ENCODE measurements at regions not wholly inside any gene's neighbourhood (a gene's known extent, or its start where the extent isn't known, plus 50 kb on each side); places are given as distances from the start of the nearest gene placed in this dataset.

GRCh38 chr1:234760303-234760723, 150.3 kb upstream of the IRF2BP2 start:
- H3K27me3 ChIP-seq (ENCODE audit: control insufficient read depth, insufficient read depth, low read length): no peaks in the 10 kb centered on the region
- no peaks in the 10 kb centered on the region for H3K36me3 ChIP-seq (ENCODE audit: control insufficient read depth, insufficient read depth, low read length)
- no peaks in the 10 kb centered on the region for H3K4me1 ChIP-seq (ENCODE audit: control insufficient read depth, insufficient read depth, low read length)
- H3K4me3 ChIP-seq (ENCODE audit: low read depth, low read length): no peak overlapping the region
- no peak overlapping the region for H3K9ac ChIP-seq (ENCODE audit: low read depth, low read length)
- no peaks in the 10 kb centered on the region for H3K9me3 ChIP-seq (ENCODE audit: control insufficient read depth, insufficient read depth, low read length)

GRCh38 chr1:234759888-234760287, 149.9 kb upstream of the IRF2BP2 start:
- Histone ChIP-seq H3K9me3 (ENCODE audit: control insufficient read depth, insufficient read depth, low read length) (no peaks in the 10 kb centered on the region), H3K27me3 (ENCODE audit: control insufficient read depth, insufficient read depth, low read length) (no peaks in the 10 kb centered on the region), H3K36me3 (ENCODE audit: control insufficient read depth, insufficient read depth, low read length) (no peaks in the 10 kb centered on the region), H3K4me3 (ENCODE audit: low read depth, low read length) (no peak overlapping the region), H3K9ac (ENCODE audit: low read depth, low read length) (no peak overlapping the region), H3K4me1 (ENCODE audit: control insufficient read depth, insufficient read depth, low read length) (no peaks in the 10 kb centered on the region)

- Histone ChIP-seq H3K9ac (ENCODE audit: low read depth, low read length) (no peak overlapping the region), H3K27me3 (ENCODE audit: control insufficient read depth, insufficient read depth, low read length) (no peaks in the 10 kb centered on the region), H3K4me3 (ENCODE audit: low read depth, low read length) (no peak overlapping the region), H3K36me3 (ENCODE audit: control insufficient read depth, insufficient read depth, low read length) (no peaks in the 10 kb centered on the region), H3K4me1 (ENCODE audit: control insufficient read depth, insufficient read depth, low read length) (no peaks in the 10 kb centered on the region), H3K9me3 (ENCODE audit: control insufficient read depth, insufficient read depth, low read length) (no peaks in the 10 kb centered on the region)
These were observed 148.9 kb upstream of the IRF2BP2 start for GRCh38 chr1:234758851-234759250.

- H3K4me3 ChIP-seq (ENCODE audit: low read depth, low read length): no peak overlapping the region
- H3K9me3 ChIP-seq (ENCODE audit: control insufficient read depth, insufficient read depth, low read length): no peaks in the 10 kb centered on the region
- no peaks in the 10 kb centered on the region for H3K27me3 ChIP-seq (ENCODE audit: control insufficient read depth, insufficient read depth, low read length)
- no peaks in the 10 kb centered on the region for H3K4me1 ChIP-seq (ENCODE audit: control insufficient read depth, insufficient read depth, low read length)
- no peaks in the 10 kb centered on the region for H3K36me3 ChIP-seq (ENCODE audit: control insufficient read depth, insufficient read depth, low read length)
- no peak overlapping the region for H3K9ac ChIP-seq (ENCODE audit: low read depth, low read length)
These were observed 146.9 kb upstream of the IRF2BP2 start for GRCh38 chr1:234756857-234757256.

- Histone ChIP-seq H3K36me3 (ENCODE audit: control insufficient read depth, insufficient read depth, low read length) (no peaks in the 10 kb centered on the region), H3K4me1 (ENCODE audit: control insufficient read depth, insufficient read depth, low read length) (no peaks in the 10 kb centered on the region), H3K27me3 (ENCODE audit: control insufficient read depth, insufficient read depth, low read length) (no peaks in the 10 kb centered on the region), H3K9ac (ENCODE audit: low read depth, low read length) (no peak overlapping the region), H3K4me3 (ENCODE audit: low read depth, low read length) (no peak overlapping the region), H3K9me3 (ENCODE audit: control insufficient read depth, insufficient read depth, low read length) (no peaks in the 10 kb centered on the region)
These were observed 146.2 kb upstream of the IRF2BP2 start for GRCh38 chr1:234756066-234756774.

GRCh38 chr1:234755449-234755863, 145.5 kb upstream of the IRF2BP2 start:
- Histone ChIP-seq H3K4me1 (ENCODE audit: control insufficient read depth, insufficient read depth, low read length) (no peaks in the 10 kb centered on the region), H3K27me3 (ENCODE audit: control insufficient read depth, insufficient read depth, low read length) (no peaks in the 10 kb centered on the region), H3K9me3 (ENCODE audit: control insufficient read depth, insufficient read depth, low read length) (no peaks in the 10 kb centered on the region), H3K36me3 (ENCODE audit: control insufficient read depth, insufficient read depth, low read length) (no peaks in the 10 kb centered on the region), H3K4me3 (ENCODE audit: low read depth, low read length) (no peak overlapping the region), H3K9ac (ENCODE audit: low read depth, low read length) (no peak overlapping the region)

- Histone ChIP-seq H3K27me3 (ENCODE audit: control insufficient read depth, insufficient read depth, low read length) (no peaks in the 10 kb centered on the region), H3K4me1 (ENCODE audit: control insufficient read depth, insufficient read depth, low read length) (no peaks in the 10 kb centered on the region), H3K9me3 (ENCODE audit: control insufficient read depth, insufficient read depth, low read length) (no peaks in the 10 kb centered on the region), H3K4me3 (ENCODE audit: low read depth, low read length) (no peak overlapping the region), H3K36me3 (ENCODE audit: control insufficient read depth, insufficient read depth, low read length) (no peaks in the 10 kb centered on the region), H3K9ac (ENCODE audit: low read depth, low read length) (no peak overlapping the region)
These were observed 144.0 kb upstream of the IRF2BP2 start for GRCh38 chr1:234753979-234754378.

GRCh38 chr1:234752927-234753326, 142.9 kb upstream of the IRF2BP2 start:
- Histone ChIP-seq H3K9me3 (ENCODE audit: control insufficient read depth, insufficient read depth, low read length) (no peaks in the 10 kb centered on the region), H3K9ac (ENCODE audit: low read depth, low read length) (no peak overlapping the region), H3K36me3 (ENCODE audit: control insufficient read depth, insufficient read depth, low read length) (no peaks in the 10 kb centered on the region), H3K4me1 (ENCODE audit: control insufficient read depth, insufficient read depth, low read length) (no peaks in the 10 kb centered on the region), H3K4me3 (ENCODE audit: low read depth, low read length) (no peak overlapping the region), H3K27me3 (ENCODE audit: control insufficient read depth, insufficient read depth, low read length) (no peaks in the 10 kb centered on the region)

- Histone ChIP-seq H3K9ac (ENCODE audit: low read depth, low read length) (no peak overlapping the region), H3K36me3 (ENCODE audit: control insufficient read depth, insufficient read depth, low read length) (no peaks in the 10 kb centered on the region), H3K27me3 (ENCODE audit: control insufficient read depth, insufficient read depth, low read length) (no peaks in the 10 kb centered on the region), H3K9me3 (ENCODE audit: control insufficient read depth, insufficient read depth, low read length) (no peaks in the 10 kb centered on the region), H3K4me1 (ENCODE audit: control insufficient read depth, insufficient read depth, low read length) (no peaks in the 10 kb centered on the region), H3K4me3 (ENCODE audit: low read depth, low read length) (no peak overlapping the region)
These were observed 141.7 kb upstream of the IRF2BP2 start for GRCh38 chr1:234751678-234752077.

GRCh38 chr1:234750922-234751627, 141.1 kb upstream of the IRF2BP2 start:
- no peaks in the 10 kb centered on the region for H3K9me3 ChIP-seq (ENCODE audit: control insufficient read depth, insufficient read depth, low read length)
- no peaks in the 10 kb centered on the region for H3K4me1 ChIP-seq (ENCODE audit: control insufficient read depth, insufficient read depth, low read length)
- no peak overlapping the region for H3K9ac ChIP-seq (ENCODE audit: low read depth, low read length)
- no peaks in the 10 kb centered on the region for H3K36me3 ChIP-seq (ENCODE audit: control insufficient read depth, insufficient read depth, low read length)
- H3K4me3 ChIP-seq (ENCODE audit: low read depth, low read length): no peak overlapping the region
- no peaks in the 10 kb centered on the region for H3K27me3 ChIP-seq (ENCODE audit: control insufficient read depth, insufficient read depth, low read length)

- Histone ChIP-seq H3K9me3 (ENCODE audit: control insufficient read depth, insufficient read depth, low read length) (no peaks in the 10 kb centered on the region), H3K27me3 (ENCODE audit: control insufficient read depth, insufficient read depth, low read length) (no peaks in the 10 kb centered on the region), H3K36me3 (ENCODE audit: control insufficient read depth, insufficient read depth, low read length) (no peaks in the 10 kb centered on the region), H3K4me3 (ENCODE audit: low read depth, low read length) (no peak overlapping the region), H3K9ac (ENCODE audit: low read depth, low read length) (no peak overlapping the region), H3K4me1 (ENCODE audit: control insufficient read depth, insufficient read depth, low read length) (peaks cover 4% of the 10 kb centered on the region)
These were observed 138.7 kb upstream of the IRF2BP2 start for GRCh38 chr1:234748713-234749112.

- H3K4me1 ChIP-seq (ENCODE audit: control insufficient read depth, insufficient read depth, low read length): peaks cover 4% of the 10 kb centered on the region
- no peak overlapping the region for H3K9ac ChIP-seq (ENCODE audit: low read depth, low read length)
- H3K4me3 ChIP-seq (ENCODE audit: low read depth, low read length): no peak overlapping the region
- no peaks in the 10 kb centered on the region for H3K36me3 ChIP-seq (ENCODE audit: control insufficient read depth, insufficient read depth, low read length)
- H3K27me3 ChIP-seq (ENCODE audit: control insufficient read depth, insufficient read depth, low read length): no peaks in the 10 kb centered on the region
- H3K9me3 ChIP-seq (ENCODE audit: control insufficient read depth, insufficient read depth, low read length): no peaks in the 10 kb centered on the region
These were observed 138.1 kb upstream of the IRF2BP2 start for GRCh38 chr1:234748066-234748465.

All from iPS-15b (cell line).